ENCODE measurements at regions not wholly inside any gene's neighbourhood (a gene's known extent, or its start where the extent isn't known, plus 50 kb on each side); places are given as distances from the start of the nearest gene placed in this dataset.

DNA sequence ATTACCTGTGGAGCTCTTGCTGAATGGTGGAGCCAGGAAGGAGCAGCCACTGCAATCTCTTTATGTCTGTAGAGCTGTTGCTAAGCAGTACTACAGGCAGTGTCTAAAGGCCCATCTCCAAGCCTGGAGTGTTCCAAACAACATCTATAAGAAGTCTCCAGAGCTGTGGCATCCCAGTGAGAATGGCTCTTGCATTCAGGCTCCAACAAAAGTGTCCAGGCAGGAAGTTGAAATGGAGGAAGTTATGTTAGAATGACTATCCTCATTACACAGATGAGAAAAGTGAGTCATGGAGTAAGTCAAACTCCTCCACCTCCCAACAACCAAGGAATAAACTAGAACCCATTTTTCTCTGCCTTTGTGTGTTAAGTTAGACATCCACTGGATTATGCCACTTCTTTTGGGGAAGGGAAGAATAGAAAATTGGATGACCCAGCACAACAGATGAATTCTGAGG is 288.5 kb upstream of the STXBP5 start:
- intact Hi-C loops (cut with micrococcal nuclease) = no loop called here
- Histone ChIP-seq H3K9ac (ENCODE audit: low read length) (no peak overlapping the region), H2AFZ (ENCODE audit: insufficient read depth, low read depth, low read length, poor library complexity, severe bottlenecking) (no peak overlapping the region), H3K79me2 (ENCODE audit: control insufficient read depth, insufficient read depth, low read length) (no peaks in the 10 kb centered on the region), H3K27me3 (replicated peaks in 1 of 4; ENCODE audit: control extremely low read depth in 1 of 4, control insufficient read depth in 3 of 4, insufficient read depth in 4 of 4, low read length in 3 of 4) (peaks cover 0 to 4% (median 0%) of the 10 kb centered on the region in 4 experiments), H3K9me3 (ENCODE audit: control extremely low read depth in 1 of 3, control insufficient read depth in 2 of 3, insufficient read depth in 1 of 3, low read length in 2 of 3) (no peaks in the 10 kb centered on the region), H3K4me1 (ENCODE audit: control insufficient read depth in 2 of 2, insufficient read depth in 2 of 2, low read length in 2 of 2) (no peaks in the 10 kb centered on the region), H3K36me3 (replicated peaks in 1 of 2; ENCODE audit: control extremely low read depth in 1 of 2, control insufficient read depth in 1 of 2, extremely low read depth in 1 of 2, insufficient read depth in 2 of 2, low read length in 1 of 2) (no peaks in the 10 kb centered on the region), H3K27ac (ENCODE audit: low read length in 2 of 2) (no peak overlapping the region), H4K20me1 (ENCODE audit: control insufficient read depth, insufficient read depth, low read length, poor library complexity, severe bottlenecking) (no peaks in the 10 kb centered on the region), H3K4me3 (ENCODE audit: control extremely low read depth in 1 of 5, extremely low read depth in 1 of 5, insufficient read depth in 1 of 5, low read depth in 2 of 5, low read length in 4 of 5) (no peak overlapping the region), H3K4me2 (replicated peaks; ENCODE audit: low read depth, low read length, poor library complexity, severe bottlenecking) (no peak overlapping the region)
- Mint-ChIP-seq H3K4me3 (no peak overlapping the region), H3K27ac (no peak overlapping the region), H3K27me3 (peaks cover 16% of the 10 kb centered on the region), H3K4me1 (no peaks in the 10 kb centered on the region), H3K9me3 (ENCODE audit: insufficient read depth) (no peaks in the 10 kb centered on the region)
- DNase-seq (no peak), ATAC-seq (ENCODE audit: low read depth) (no peak)
- no peak for TF ChIP-seq EZH2 (IDR thresholded peaks at IDR 0.05; ENCODE audit: borderline replicate concordance, insufficient read depth, low read depth, low read length, poor library complexity, severe bottlenecking)
- TF ChIP-seq, protein P1, sequence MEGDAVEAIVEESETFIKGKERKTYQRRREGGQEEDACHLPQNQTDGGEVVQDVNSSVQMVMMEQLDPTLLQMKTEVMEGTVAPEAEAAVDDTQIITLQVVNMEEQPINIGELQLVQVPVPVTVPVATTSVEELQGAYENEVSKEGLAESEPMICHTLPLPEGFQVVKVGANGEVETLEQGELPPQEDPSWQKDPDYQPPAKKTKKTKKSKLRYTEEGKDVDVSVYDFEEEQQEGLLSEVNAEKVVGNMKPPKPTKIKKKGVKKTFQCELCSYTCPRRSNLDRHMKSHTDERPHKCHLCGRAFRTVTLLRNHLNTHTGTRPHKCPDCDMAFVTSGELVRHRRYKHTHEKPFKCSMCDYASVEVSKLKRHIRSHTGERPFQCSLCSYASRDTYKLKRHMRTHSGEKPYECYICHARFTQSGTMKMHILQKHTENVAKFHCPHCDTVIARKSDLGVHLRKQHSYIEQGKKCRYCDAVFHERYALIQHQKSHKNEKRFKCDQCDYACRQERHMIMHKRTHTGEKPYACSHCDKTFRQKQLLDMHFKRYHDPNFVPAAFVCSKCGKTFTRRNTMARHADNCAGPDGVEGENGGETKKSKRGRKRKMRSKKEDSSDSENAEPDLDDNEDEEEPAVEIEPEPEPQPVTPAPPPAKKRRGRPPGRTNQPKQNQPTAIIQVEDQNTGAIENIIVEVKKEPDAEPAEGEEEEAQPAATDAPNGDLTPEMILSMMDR (IDR thresholded peaks at IDR 0.05) = no peak
- POLR2A ChIA-PET = no interaction called here
- CTCF ChIA-PET = no interaction called here

DNA sequence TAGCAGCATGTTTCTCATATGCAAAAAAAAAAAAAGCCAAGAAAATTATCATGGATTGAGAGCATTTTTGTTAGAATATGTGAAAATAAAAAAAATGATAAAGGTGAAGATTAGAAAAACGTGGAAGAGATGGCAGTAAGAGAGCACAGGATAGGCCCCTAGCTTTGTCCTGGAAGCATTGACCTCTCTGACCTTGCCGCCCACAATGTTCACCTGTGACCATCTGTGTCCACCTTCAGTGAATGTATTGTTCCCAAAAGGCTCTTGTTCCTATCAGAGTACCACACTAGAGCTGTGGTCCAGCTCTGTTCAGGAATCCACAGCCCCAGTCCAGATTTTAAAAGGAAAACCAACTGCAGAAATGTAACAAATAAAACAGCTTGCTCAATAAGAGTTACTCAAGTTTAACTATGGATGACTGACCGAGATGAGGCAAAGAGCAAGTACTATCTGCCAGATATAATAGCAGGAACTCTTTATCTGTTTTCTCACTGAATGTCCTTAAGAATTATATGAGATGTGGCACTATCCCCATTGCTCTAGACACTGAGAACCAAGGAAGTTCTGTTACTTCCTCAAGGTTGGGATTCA is 287.7 kb upstream of the STXBP5 start:
- Histone ChIP-seq H3K4me1 (ENCODE audit: control insufficient read depth in 2 of 2, insufficient read depth in 2 of 2, low read length in 2 of 2) (no peaks in the 10 kb centered on the region), H2AFZ (ENCODE audit: insufficient read depth, low read depth, low read length, poor library complexity, severe bottlenecking) (no peak overlapping the region), H3K4me2 (replicated peaks; ENCODE audit: low read depth, low read length, poor library complexity, severe bottlenecking) (no peak overlapping the region), H3K4me3 (ENCODE audit: control extremely low read depth in 1 of 5, extremely low read depth in 1 of 5, insufficient read depth in 1 of 5, low read depth in 2 of 5, low read length in 4 of 5) (no peak overlapping the region), H3K36me3 (replicated peaks in 1 of 2; ENCODE audit: control extremely low read depth in 1 of 2, control insufficient read depth in 1 of 2, extremely low read depth in 1 of 2, insufficient read depth in 2 of 2, low read length in 1 of 2) (no peaks in the 10 kb centered on the region), H3K9ac (ENCODE audit: low read length) (no peak overlapping the region), H3K27ac (ENCODE audit: low read length in 2 of 2) (no peak overlapping the region), H4K20me1 (ENCODE audit: control insufficient read depth, insufficient read depth, low read length, poor library complexity, severe bottlenecking) (no peaks in the 10 kb centered on the region), H3K79me2 (ENCODE audit: control insufficient read depth, insufficient read depth, low read length) (no peaks in the 10 kb centered on the region), H3K27me3 (replicated peaks in 1 of 4; ENCODE audit: control extremely low read depth in 1 of 4, control insufficient read depth in 3 of 4, insufficient read depth in 4 of 4, low read length in 3 of 4) (peaks cover 0 to 4% (median 0%) of the 10 kb centered on the region in 4 experiments), H3K9me3 (ENCODE audit: control extremely low read depth in 1 of 3, control insufficient read depth in 2 of 3, insufficient read depth in 1 of 3, low read length in 2 of 3) (no peaks in the 10 kb centered on the region)
- Mint-ChIP-seq H3K4me3 (no peak overlapping the region), H3K27me3 (peaks cover 16% of the 10 kb centered on the region), H3K4me1 (no peaks in the 10 kb centered on the region), H3K27ac (no peak overlapping the region), H3K9me3 (ENCODE audit: insufficient read depth) (no peaks in the 10 kb centered on the region)
- ChIA-PET POLR2A (no interaction called here), CTCF (no interaction called here)
- 100% methylated on average over 3 of the region's 3 CpGs for WGBS (ENCODE audit: insufficient coverage)
- no peak for DNase-seq
- TF ChIP-seq EZH2 (IDR thresholded peaks at IDR 0.05; ENCODE audit: borderline replicate concordance, insufficient read depth, low read depth, low read length, poor library complexity, severe bottlenecking) = no peak
- TF ChIP-seq, protein P1 (IDR thresholded peaks at IDR 0.05) = no peak
- no peak for ATAC-seq (ENCODE audit: low read depth)
- intact Hi-C loops (cut with micrococcal nuclease) = no loop called here

All from B cell (primary cell).